RCC 7860 (cell line): ENCODE measurements at regions not wholly inside any gene's neighbourhood (a gene's known extent, or its start where the extent isn't known, plus 50 kb on each side); places are given as distances from the start of the nearest gene placed in this dataset.
A peak's percentile ranks its signal among the peaks of the same experiment; 100 is the strongest.

ENCODE experiments used
- DNase-seq: peaks from one replicate; pipeline ENCODE4 v3.0.0-alpha.2; 2015; ENCODE audit warnings: low spot score
- FAIRE-seq: peaks from 2 replicates; lab custom pipeline; 2012; peaks lifted over from hg19 to GRCh38; lab: Jason Lieb, UNC

DNA sequence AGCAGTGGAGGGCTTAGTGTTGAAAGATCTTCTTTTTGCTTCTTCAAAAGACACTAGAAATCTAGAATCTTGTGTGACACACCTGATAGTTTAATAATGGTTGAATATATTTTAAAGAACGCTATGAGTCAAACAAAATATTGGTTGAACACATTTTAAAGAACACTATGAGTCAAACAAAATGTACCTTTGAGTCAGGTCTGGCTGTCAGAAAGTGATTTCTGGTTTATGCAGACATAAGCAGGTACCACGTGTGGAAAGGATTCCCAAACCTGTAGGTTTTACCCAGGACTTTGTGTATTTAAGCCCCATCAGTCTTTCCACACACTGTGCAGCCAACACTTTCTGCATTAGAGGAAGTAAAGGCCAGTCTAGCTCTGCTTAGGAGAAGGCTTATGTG lies 366.7 kb upstream of the TENM4 start:
- no peak for FAIRE-seq

DNA sequence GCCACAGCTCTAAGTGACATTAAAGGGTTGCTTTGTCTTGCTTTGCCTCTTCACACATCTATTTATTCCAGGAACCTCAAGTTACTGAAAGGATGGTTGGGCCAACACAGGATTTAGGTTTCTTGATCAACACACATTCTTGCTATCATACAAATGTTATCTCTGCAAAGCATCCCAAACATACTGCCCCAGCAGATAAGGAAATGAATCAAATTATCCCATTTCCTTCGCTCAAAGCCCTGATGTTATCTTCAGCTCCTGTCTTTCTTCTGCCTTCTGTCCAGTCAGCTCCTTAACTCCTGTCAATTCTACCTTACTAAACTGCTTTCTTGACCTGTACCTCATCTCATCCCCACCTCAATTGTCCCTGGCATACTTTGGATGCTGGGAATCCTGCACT lies 355.9 kb upstream of the TENM4 start:
- no peak for DNase-seq
- no peak for FAIRE-seq

More for the DNA sequence above, 366.7 kb upstream of the TENM4 start:
- no peak for DNase-seq

DNA sequence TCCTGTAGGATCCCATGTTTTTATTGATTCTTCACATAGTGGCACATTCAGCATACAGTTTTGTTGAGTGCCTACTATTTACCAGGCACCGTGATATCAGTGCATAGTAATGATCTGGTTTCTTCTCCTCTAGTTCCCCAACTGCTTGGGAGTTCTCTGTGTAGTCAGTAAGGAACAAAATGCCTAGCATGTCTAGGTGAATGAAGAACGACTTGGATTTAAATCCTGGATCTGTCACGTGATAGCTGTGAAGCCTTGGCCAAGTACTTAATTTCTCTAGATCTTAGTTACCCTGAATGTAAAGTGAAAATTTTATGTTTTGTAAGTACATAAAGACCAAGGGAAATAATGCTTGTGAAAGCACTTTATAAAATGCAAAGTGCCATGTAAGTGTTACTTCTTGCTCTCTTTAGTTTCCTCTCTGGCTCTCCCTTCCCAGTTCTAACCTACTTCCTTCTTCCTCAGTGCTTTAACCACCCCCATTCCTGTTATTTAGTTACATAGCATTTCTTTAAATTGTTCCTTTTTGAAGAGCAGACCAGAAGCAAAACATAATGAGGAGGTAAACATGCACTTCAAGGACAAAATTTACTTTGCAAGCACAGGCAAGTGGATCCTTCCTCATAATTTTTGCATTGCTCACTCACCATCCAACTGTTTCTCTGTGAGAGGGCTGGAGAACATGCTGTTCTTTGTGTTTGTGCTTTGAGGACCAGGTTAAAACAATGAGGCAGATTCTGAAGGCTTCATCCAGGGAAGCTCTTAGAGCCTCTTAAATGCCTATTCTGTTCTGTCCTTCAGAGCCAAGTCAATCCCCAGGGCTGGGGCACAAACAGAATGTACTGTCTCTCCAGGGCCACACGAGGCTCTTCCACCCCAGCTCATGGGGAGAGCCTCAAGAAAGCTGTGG lies 353.9 kb upstream of the TENM4 start:
- no peak for DNase-seq
- FAIRE-seq = no peak

DNA sequence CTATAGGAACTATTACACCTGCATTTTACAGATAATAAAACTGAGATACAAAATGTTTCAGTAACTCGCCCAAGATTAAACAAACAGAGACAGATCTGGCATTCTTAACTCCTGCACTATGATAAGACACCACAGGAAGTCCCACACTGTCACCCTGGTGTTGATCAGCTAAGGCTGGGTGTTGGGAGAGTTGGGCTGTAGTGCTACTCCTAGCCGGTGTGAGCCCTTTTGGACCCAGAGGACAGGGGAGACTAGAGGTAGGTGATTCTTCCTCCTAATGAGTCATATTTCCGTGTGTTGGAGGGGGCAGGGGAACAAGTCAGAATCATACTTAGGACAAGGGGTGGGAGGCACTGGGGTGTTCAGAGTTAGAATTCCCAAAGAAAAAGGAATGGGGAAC lies 353.2 kb upstream of the TENM4 start:
- FAIRE-seq (no peak), DNase-seq (no peak)

DNA sequence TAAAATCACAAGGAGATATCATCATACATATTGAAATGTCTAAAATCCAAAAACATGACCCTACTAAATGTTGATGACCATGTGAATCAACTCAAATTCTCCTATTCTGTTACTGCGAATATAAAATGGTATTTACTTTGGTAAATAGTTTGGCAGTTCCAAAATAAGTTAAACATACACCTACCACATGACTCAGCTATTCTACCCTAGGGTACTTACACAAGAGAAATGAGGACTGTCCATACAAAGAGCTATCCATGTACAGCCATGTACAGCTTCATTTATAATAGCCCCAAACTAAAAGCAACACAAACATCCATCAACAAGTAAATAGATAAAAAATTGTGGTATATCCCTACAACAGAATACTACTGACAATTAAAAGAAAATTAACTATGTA lies 346.1 kb upstream of the TENM4 start:
- FAIRE-seq = no peak

DNA sequence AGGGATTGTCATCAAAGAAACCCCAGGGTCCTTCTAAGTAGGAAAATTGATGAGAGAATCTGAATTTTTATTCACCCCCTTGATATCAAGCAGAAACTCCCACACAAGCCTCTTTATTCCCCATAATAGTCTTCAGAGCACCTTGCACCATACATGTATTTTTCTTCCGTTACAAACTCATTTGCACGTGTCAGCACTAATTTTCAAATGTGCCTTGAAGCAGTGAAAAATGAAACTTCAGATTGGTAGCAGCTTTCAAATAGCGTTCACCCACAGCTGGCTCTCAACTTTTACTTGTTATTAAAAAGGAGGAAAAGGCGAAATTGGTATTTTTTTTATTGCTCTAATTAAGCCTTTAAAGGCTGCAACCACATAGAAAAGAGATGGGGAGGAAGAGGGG lies 343.0 kb upstream of the TENM4 start:
- DNase-seq = no peak
- FAIRE-seq = no peak

More for the DNA sequence above, 346.1 kb upstream of the TENM4 start:
- no peak for DNase-seq

DNA sequence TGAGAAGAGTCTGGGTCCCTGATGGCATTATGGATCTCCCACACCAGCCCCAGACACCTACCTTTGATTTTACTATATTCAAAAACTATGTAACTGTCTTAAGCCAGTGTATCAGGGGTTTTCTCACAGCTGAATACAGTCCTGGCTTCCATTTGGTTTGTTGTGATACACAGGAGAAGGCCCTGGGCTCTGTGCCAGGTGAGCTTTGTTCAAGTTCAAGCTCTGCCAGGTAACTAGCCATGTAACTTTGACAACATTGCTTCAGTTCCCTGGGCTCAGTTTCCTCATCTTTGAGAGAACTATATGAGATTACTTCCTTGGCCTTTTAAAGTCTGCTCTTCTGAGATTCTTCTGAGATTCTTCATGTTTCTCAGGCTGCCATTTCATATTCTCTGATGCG lies 327.5 kb upstream of the TENM4 start:
- no peak for DNase-seq
- no peak for FAIRE-seq

DNA sequence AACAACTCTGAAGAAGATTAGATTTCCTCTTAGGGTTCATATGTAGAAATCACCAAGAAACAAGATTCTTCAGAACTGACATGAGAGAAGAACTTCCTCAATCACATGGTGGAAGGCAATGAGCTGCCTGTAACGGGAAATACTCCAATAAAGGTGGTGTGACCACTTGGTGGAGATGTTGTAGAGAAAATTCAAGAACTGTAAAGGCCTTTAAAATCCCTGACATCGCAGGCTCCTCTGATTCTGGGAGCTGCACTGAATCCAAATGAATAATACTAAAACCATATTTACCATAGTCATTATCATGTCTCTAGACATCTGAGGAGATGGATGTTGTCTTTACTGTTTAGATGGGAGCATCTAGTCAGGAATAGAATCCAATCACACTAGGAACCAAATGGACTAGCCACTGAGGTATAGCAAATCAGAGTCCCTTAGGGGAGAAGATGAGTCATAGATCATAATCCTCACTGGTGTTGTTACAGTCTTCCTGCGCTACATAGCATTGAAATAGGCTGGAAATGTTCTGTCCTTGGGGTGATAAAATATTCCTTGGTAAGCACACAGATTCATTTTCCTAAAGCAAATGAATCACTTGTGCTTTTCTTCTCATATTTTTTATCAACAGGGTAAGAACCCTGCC lies 321.6 kb upstream of the TENM4 start:
- DNase-seq (no peak), FAIRE-seq (no peak)

DNA sequence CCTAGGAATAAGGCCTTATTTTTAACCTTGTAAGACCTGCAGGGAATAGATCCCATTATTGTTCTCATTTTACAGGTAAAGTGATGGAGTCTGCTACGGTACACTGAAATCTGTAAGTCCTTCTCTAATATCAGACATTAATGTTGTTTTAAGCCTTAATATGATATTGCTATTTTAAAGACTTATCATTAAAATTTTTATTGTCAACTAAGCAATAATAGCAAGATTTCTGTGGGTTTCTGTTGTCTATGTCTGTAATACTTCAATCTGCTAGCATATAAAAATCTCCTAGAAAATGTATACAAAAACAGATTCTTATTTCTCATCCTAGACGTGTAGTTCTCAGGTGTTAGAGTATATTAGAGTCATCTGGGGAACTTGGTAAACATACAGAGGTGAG lies 317.5 kb upstream of the TENM4 start:
- DNase-seq = no peak
- FAIRE-seq = no peak

DNA sequence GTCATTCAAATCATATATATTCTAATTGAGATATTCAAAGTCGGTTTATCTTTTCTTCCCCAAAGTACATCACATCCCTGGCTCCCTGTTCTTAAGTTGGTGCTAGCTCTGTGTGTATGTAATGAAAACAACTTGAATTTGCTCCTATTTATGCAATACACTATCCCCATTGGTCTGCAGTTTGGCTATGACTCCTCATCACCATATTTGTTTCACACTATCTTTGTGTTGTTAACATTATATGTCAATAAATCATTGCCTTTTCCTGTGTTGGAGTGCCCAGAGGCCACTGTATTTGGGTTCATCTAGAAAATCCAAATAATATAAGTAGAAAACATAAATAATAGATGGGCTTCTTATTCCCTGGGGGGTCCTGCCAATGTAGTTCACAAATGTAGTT lies 306.6 kb upstream of the TENM4 start:
- FAIRE-seq (no peak), DNase-seq (no peak)

DNA sequence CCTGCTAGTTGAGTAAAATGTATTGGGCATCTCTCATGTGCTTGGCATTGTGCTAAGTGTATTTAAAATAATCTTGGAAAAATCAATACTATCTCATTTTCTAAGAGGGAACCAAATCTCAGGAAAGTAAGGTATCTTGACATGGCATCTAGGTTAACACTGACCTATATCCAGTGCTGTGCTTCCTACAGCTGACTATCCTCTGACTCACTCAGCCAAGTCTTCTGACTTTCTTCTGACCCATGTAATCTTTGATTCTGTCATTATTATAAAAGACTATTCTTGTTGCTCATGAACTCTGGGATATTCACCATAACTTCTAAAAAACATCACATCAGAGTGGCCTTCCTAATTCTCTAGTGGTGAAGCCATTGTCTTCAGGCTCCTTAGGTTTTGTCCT lies 304.1 kb upstream of the TENM4 start:
- FAIRE-seq = peak; percentile 5
- DNase-seq = no peak

DNA sequence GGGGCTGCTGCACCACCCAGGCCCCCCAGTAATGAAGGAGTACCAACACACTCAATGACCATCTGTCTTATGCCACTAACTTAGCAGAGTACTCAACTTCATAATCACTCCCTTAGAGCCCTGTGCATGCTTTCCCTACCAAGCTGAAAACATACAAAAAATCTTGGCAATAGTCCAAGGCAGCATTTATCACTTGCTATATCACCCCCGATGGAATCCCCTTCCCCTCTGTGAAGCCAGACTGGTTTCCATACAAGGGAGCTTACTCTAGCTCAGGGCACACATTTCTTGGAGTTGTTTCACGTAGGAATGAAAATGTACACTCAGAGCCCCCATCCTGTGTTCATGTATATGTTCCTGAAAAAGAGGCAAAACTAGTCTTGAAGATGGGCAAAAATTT lies 301.3 kb upstream of the TENM4 start:
- FAIRE-seq (no peak), DNase-seq (no peak)

DNA sequence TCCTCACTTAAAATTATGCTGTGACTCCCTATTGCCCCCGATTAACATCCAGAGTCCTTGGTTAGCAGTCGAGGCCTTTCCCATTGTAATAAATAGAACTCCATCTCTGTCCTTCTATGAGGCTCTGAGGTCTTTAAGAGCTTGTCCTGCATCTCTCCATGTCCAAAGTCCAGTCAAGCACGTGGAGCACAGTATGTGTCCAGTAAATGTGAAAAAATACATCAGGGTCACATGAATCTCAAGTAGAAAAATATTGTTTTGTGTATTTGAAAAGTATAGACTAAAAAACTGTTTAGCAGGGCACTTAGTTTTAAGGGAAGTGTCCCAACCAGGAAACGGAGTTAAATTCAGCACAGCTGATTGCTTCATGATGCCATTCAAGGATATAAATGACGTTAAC lies 298.8 kb upstream of the TENM4 start:
- FAIRE-seq (no peak), DNase-seq (no peak)

DNA sequence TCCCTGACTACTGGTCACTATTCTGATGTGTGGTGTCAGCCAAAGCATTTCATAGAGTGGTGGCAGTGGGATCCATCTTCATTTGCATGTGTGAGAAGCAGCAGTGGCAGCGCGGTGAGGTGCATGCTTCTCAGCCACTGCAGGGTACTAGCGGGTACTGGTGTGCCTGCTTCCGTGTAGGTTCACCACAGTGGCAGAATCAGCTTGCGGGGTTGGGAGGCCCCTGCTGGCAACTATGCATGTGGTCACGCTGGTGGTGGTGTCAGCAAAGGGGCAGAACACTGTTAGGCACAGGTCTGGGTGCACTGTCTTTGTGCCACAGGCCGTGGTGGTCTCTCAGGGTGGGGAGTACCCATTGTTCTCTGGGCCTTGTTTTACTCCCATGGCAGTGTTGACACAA lies 286.4 kb upstream of the TENM4 start:
- no peak for DNase-seq
- FAIRE-seq = no peak

DNA sequence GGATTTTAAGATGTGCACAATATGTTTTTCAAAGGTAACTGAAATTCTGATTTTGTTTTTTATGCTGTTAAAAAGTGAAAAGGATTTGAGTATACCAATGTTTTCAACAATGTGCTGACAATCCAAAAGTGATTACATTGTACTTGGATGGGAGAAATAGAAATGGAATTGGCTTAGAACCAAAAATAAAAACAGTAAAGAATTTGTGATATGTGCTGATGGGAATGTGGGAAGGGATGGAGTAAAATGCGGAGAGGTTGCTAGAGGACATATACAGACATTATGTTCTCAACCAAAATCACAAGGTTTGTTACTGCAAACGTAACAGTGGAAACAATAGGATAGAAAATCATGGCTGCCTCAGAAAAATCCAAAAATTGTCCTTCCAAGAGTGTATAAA lies 279.3 kb upstream of the TENM4 start:
- DNase-seq (no peak), FAIRE-seq (no peak)

DNA sequence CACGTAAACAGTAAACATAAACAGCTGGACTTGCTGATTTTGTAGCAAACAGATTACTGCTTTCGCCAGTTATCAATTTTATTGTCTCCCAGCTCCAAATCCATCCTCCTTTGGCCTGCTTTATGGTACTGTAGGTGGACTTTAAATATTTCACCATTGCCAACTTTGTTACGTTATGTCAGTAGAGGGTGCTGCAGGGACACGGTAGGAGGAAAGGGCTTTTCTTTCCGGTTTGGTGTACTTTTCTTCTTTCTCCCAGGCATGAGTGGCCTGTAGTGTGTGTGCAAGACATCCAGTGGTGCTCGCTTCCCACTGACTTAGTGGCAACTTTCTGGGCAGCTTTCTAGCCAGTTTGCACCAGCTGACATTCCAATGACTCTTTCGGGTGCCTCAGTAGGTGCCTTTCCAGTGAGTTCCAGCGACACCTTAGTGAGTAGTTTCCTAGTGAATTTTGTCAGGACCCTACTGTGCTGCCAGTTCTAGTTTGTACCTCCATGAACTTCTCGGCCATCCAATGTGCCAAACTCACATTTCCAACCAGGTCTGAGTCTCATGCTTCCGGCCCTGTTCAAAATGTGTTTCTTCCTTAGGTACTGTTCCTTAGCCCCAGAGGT lies 267.6 kb upstream of the TENM4 start:
- DNase-seq = peak; percentile 45
- FAIRE-seq = no peak

DNA sequence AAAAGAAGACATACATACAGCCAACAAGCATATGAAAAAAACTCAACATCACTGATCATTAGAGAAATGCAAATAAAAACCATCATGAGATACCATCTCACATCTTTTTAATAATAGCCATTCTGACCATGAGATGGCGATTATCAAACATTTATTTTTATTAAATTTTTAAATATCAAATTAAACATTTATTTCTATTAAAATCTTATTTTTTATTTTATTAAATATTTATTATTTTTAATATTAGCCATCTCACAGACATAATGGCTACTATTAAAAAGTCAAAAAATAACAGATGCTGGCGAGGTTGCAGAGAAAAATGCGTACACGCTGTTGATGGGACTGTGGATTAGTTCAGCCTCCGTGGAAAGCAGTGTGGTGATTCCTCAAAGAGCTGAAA lies 264.8 kb upstream of the TENM4 start:
- no peak for DNase-seq
- no peak for FAIRE-seq

DNA sequence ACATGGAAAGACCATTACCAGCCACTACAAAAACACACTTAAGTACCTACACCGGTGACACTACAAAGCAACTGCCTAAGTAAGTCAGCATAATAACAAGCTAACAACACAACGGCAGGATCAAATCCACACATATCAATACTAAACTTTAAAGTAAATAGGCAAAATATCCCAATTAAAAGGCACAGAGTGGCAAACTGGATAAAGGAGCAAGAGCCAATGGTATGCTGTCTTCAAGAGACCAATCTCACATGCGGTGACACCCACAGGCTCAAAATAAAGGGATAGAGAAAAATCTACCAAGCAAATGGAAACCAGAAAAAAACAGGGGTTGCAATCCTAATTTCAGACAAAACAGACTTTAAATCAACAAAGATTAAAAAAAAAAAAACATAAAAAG lies 261.5 kb upstream of the TENM4 start:
- FAIRE-seq (no peak), DNase-seq (no peak)

DNA sequence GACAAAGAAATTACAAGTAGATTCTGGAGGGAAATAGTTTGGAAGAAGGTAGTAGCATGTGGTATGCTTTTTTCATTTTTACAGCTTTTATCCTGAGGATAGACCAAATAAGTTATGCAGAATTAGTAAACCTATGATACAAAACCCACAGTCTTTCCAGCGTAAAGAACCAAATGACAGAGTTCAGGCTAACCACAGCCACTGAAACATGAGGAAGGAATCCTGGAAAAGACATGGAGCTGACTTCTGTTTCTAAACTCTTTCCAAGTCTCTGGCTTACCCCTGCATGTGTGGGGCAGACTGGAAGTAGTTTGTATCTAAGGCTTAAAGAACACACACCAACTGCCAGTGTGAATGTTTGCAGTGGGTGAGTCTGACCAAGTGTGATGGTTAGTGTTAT lies 258.4 kb upstream of the TENM4 start:
- FAIRE-seq (no peak), DNase-seq (no peak)

DNA sequence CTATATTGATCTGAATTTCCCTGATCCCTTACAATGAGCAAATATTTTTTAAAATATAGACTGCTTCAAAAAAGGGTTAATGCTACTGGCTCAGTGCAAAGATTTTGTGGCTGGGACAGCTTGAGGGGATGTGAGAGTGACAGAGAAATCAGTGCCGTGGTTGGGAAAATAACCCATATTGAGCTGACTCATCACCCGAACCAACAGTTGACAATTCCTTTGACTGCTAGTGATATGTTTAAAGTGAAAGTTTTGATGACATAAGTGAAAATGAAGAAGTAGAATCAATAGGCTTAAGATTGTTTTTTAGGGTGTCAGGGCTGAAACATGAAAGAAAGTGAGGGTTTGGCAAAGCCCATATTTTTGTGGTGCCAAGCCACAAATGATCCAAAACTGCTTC lies 257.1 kb upstream of the TENM4 start:
- DNase-seq (no peak), FAIRE-seq (peak; percentile 11)

DNA sequence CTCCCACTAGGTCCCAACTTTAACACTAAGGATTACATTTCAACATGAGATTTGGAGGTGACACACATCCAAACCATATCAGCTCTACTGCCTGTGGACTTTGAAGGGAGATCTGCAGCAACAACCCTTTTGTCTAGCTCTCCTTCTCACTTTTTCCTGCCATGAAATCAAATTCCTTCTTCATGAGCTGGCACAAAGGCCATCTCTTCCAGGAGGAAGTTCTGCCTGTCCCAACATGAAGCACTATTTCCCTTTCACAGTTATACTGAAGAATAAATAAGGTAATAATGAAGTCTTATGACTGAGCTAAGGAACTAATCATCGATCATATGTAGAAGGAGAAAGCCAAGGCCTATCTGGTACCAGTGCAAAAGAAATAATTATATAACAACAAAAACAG lies 253.5 kb upstream of the TENM4 start:
- FAIRE-seq (no peak), DNase-seq (no peak)

DNA sequence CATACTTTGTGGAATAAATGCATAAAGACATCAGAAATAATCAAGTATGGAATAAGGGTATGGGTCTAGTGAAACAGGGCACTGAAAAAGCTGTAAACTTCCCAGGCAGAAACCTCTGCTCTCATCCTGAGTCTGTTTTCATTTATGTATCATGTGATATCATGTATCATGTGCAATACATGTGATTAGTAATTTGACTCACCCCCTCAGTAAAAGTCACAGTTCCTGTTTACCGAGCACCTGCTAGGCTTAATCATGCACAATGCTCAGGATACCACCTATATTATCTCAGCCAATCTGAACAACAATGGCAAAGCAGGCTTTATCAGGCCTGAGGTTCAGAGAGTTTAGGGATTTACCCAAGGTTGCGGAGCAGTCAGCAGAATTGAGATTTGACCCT lies 250.6 kb upstream of the TENM4 start:
- DNase-seq (no peak), FAIRE-seq (no peak)
